K562 (cell line): ENCODE measurements at regions not wholly inside any gene's neighbourhood (a gene's known extent, or its start where the extent isn't known, plus 50 kb on each side); places are given as distances from the start of the nearest gene placed in this dataset.

Experiments used
- ATAC-seq: fragments of 200-7000 bp; cut with Tn5 transposase; 3 replicates; pipeline ENCODE4 v1.9.1; 2020; ENCODE audit warnings: moderate library complexity
- BruUV-seq: library from RNA; stranded (reverse); fragments of 400-500 nt; replicated peaks from 2 replicates; lab custom pipeline; 2021; lab: Mats Ljungman, UMichigan
- CTCF ChIA-PET: fragments of 300-600 bp; formaldehyde crosslinking; extraction: SDS; loops from one replicate; lab custom pipeline; 2021; ENCODE audit warnings: low intra/inter-chr PET ratio; lab: Yijun Ruan, JAX
- POLR2A ChIA-PET: fragments of 300-600, 350-650 bp; sonication (Branson Sonifier 250); formaldehyde crosslinking; extraction: SDS; loops from one replicate; lab custom pipeline; 2021; ENCODE audit warnings: antibody characterized with exemption, inconsistent platforms; lab: Yijun Ruan, JAX
- DNase-seq, 4 experiments: peaks; one replicate each; pipeline versions ENCODE4 v3.0.0 to v3.0.0-alpha.2; 2011 to 2018; ENCODE audit warnings: low spot score in 3 of 4, mixed read lengths in 3 of 4; ENCODE audit errors: extremely low read depth in 1 of 4
- FAIRE-seq: peaks from 2 replicates; lab custom pipeline; 2011; peaks lifted over from hg19 to GRCh38; lab: Jason Lieb, UNC
- H2AFZ ChIP-seq: 2 replicates; pipeline ENCODE4 v1.6.0; 2011; ENCODE audit warnings: low read depth, low read length, control low read depth, inconsistent platforms
- H3K27ac ChIP-seq: fragments of 200-600 bp; 3 replicates; pipeline ENCODE4 v1.8.0; 2011; ENCODE audit warnings: low read depth, mild to moderate bottlenecking, control low read depth, inconsistent platforms, low read length, moderate library complexity, mixed read lengths; ENCODE audit errors: extremely low read depth
- H3K27me3 ChIP-seq, 2 experiments: fragments of 300-600 bp in 1 of 2; 2 replicates in 1 of 2; 3 replicates in 1 of 2; pipeline versions ENCODE4 v1.6.0 to v1.8.0; 2011; ENCODE audit warnings: inconsistent platforms in 2 of 2, low read length in 2 of 2, mild to moderate bottlenecking in 1 of 2, mixed read lengths in 1 of 2, moderate library complexity in 1 of 2; ENCODE audit not compliant: control insufficient read depth in 2 of 2, insufficient read depth in 2 of 2
- H3K36me3 ChIP-seq: fragments of 300-600 bp; 3 replicates; pipeline ENCODE4 v1.8.0; 2011; ENCODE audit warnings: mild to moderate bottlenecking, low read length, inconsistent platforms; ENCODE audit not compliant: control insufficient read depth, insufficient read depth
- H3K4me1 ChIP-seq, 2 experiments: fragments of 200-600 bp in 1 of 2; replicated peaks in 1 of 2; 2 replicates in 1 of 2; 3 replicates in 1 of 2; pipeline versions ENCODE4 v1.5.1 to v1.8.0; 2011; ENCODE audit warnings: inconsistent platforms in 2 of 2, low read length in 2 of 2, mild to moderate bottlenecking in 1 of 2, mixed read lengths in 1 of 2, moderate library complexity in 1 of 2; ENCODE audit not compliant: control insufficient read depth in 2 of 2, insufficient read depth in 2 of 2
- H3K4me2 ChIP-seq: 2 replicates; pipeline ENCODE4 v1.6.1; 2011; ENCODE audit warnings: low read length, control low read depth, inconsistent platforms, mixed read lengths; ENCODE audit not compliant: insufficient read depth
- H3K4me3 ChIP-seq: fragments of 200-600 bp; sonication (generic), shearing (Covaris generic); 2 replicates; pipeline ENCODE4 v1.5.1; 2016; ENCODE audit warnings: control low read depth, inconsistent platforms
- H3K79me2 ChIP-seq: fragments of 200-600 bp; 3 replicates; pipeline ENCODE4 v1.8.0; 2011; ENCODE audit warnings: low read length, inconsistent platforms; ENCODE audit not compliant: control insufficient read depth, insufficient read depth
- H3K9ac ChIP-seq, 2 experiments: 2 replicates each; pipeline versions ENCODE4 v1.6.0 to v1.6.1; 2011; ENCODE audit warnings: low read depth in 2 of 2, low read length in 2 of 2, control low read depth in 1 of 2, inconsistent platforms in 1 of 2, mild to moderate bottlenecking in 1 of 2, mixed read lengths in 1 of 2; ENCODE audit not compliant: insufficient read depth in 1 of 2
- H3K9me1 ChIP-seq: one replicate; pipeline ENCODE4 v1.6.0; 2011; ENCODE audit warnings: inconsistent platforms, mild to moderate bottlenecking, low read length, moderate library complexity; ENCODE audit not compliant: control insufficient read depth, insufficient read depth
- H3K9me3 ChIP-seq: replicated peaks from 2 replicates; pipeline ENCODE4 v1.5.1; 2011; ENCODE audit warnings: low read depth, low read length, inconsistent platforms; ENCODE audit not compliant: control insufficient read depth, insufficient read depth
- H4K20me1 ChIP-seq: replicated peaks from 2 replicates; pipeline ENCODE4 v1.6.1; 2011; ENCODE audit warnings: low read length, inconsistent platforms, mixed read lengths; ENCODE audit not compliant: control insufficient read depth, insufficient read depth
- HINFP ChIP-seq: fragments of 450-650 bp; conservative IDR thresholded peaks from 2 replicates; pipeline ENCODE4 v1.6.1; 2016; ENCODE audit warnings: missing genetic modification characterization, low read depth, mild to moderate bottlenecking, control low read depth, missing compliant biosample characterization
- LARP7 ChIP-seq: fragments of 450-650 bp; IDR thresholded peaks from 2 replicates; pipeline ENCODE4 v1.6.1; 2016
- ZBTB40 ChIP-seq, 2 experiments: fragments of 450-650 bp in 1 of 2; sonication (generic) in 1 of 2; formaldehyde crosslinking in 1 of 2; IDR thresholded peaks; 2 replicates each; pipeline versions ENCODE4 v1.7.1 to v1.9.0; 2016 to 2022; ENCODE audit warnings: inconsistent platforms in 1 of 2, mild to moderate bottlenecking in 1 of 2, missing genetic modification reagents in 1 of 2
- in situ Hi-C: fragments of 300-500 bp; cut with MboI; formaldehyde crosslinking; loops from 4 replicates; pipeline ENCODE4 v1.15.0; 2018; ENCODE audit warnings: inconsistent platforms, mixed read lengths
- intact Hi-C: fragments of 100-400 bp; cut with micrococcal nuclease; formaldehyde crosslinking; loops from 2 replicates; pipeline ENCODE4 v1.14.2; 2022

DNA sequence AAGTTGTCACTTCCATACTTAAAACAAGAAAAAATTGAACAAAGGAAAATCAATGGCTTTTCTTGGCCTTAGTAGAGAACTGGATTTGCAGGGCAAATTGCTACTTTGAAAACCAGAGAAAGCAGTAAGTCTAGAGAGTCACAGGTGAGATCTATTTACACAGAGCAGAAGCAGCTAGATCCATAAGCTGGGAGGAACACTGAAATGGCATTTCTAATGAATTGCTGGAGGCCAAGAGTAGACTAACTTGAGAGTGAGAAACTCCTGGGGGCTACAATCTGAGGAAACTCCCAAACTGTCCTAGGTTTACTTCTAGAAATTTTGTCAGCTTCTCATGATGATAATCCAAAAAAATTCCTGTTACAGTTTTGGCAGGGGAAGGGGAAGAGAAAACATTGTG is 133.3 kb downstream of the SPCS3 start:
- Histone ChIP-seq H3K9me1 (no peaks in the 10 kb centered on the region), H3K9me3 (no peaks in the 10 kb centered on the region), H3K4me3 (no peak overlapping the region), H3K4me1 (no peaks in the 10 kb centered on the region), H3K79me2 (no peaks in the 10 kb centered on the region), H2AFZ (no peak overlapping the region), H3K9ac (no peak overlapping the region), H3K27ac (no peak overlapping the region), H3K27me3 (no peaks in the 10 kb centered on the region), H3K36me3 (no peaks in the 10 kb centered on the region), H4K20me1 (no peaks in the 10 kb centered on the region), H3K4me2 (no peak overlapping the region)
- ChIA-PET CTCF (no interaction called here), POLR2A (no interaction called here)
- ATAC-seq = no peak
- TF ChIP-seq ZBTB40 (IDR thresholded peaks at IDR 0.05) (no peak), ZBTB40 (CRISPR knock-in tag; IDR thresholded peaks at IDR 0.05) (no peak), HINFP (tag) (no peak), LARP7 (no peak)
- in situ Hi-C loops (no loop called here), intact Hi-C loops (no loop called here)
- FAIRE-seq = no peak
- BruUV-seq = no TSS peak
- no peak for DNase-seq
